Stimulated activated CD4-positive, alpha-beta T cell treated with anti-CD3 and anti-CD28 coated beads, Interleukin-4, amount 100 ng/mL, for 48 hours (primary cell): ENCODE measurements at regions not wholly inside any gene's neighbourhood (a gene's known extent, or its start where the extent isn't known, plus 50 kb on each side); places are given as distances from the start of the nearest gene placed in this dataset.

Experiments used
- DNase-seq, 2 donors: peaks; one replicate each; pipeline ENCODE4 v3.0.0-alpha.2; 2020; ENCODE audit warnings: low read depth in 2 of 2

DNA sequence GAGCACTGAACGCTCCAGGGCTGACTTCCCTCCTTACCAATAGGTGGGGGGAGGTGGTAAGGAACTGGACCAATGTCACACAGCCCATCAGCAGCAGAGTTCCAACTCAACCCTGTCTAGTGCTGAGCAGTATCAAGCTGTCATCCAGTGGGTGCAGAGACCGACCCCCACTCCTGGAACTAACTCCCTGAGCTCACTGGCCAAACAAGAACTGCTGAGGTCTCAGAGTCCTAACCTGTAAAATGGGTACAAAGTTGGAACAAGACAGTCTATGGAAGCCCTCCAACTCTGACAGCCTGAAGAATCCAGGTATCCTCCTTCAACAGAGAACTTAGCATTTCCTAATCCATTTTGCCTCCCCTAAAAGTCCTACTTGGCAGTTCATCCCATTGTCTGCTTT lies 91.1 kb upstream of the CLMN start:
- no peak for DNase-seq

DNA sequence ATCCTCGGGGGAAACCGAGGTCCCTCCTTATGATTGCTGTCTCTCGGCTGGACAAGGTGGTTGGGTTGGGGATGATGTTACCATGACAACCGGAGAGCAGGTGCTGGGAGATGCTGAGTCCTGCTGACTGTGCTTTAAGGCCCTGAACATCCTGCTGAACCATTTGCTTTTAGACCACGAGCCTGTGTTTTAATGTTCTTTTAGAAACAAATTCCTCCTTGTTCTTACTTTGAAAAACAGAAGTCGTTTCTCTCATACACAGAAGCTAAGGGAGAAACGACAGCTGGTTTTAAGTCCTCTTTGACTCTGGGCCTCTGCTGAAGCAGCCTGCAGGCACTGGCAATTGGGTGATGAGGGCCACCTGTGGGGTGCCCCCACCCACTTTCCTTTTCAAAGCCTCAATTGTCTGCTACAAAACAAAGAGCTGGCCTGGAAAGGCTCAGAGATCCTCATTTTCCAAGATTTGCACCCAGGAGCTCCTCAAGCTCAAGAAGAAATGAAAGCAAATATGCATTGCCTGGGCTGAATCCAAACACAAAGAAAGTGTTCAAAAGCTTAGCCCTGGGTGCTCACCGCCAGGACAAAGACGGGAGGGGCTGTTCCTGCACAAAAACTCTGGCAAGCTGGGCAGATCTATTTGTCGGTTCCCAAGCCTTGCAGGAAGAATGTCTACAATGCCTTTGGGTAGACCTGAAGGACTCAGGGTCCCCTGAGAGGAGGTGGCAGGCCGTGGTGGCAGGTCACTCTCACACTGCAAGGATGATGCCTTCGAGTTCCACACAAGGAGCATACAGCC lies 90.0 kb upstream of the CLMN start:
- no peak for DNase-seq

DNA sequence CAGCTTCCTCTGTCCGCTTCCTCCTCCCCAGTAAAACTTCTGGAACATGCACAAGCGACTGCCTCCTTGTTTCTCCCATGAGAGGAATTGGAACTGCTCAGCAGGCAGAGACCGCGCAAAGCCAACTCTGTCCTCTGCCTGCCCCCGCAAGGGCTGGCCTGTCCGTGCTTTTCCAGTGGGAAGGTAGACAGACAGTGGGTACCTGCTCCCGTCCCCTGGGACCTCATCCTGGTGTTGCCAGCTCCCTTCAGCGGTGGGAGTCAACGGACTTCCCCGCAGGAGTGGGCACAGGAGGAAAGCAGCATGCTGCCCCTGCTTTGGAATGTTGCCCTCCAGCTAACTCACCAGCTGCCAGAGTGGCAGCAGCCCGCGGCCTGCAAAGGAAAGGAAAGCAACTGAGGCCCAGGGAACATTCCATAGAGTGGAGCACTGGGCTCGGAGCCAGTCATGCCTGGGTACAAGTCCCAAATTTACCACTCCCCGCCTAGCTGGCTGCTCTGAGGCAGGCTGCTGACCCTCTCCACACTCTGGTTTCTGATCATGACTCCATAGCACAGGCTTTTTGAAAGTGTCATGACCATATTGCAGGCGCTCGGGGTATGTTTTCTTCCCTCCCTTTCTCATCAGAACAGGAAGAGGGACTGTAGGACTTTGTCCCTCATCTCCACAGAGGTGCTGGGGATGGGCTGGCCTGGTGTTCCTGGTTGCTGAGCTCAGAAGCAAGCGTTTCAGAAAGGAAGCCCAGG lies 89.2 kb upstream of the CLMN start:
- DNase-seq: no peak

DNA sequence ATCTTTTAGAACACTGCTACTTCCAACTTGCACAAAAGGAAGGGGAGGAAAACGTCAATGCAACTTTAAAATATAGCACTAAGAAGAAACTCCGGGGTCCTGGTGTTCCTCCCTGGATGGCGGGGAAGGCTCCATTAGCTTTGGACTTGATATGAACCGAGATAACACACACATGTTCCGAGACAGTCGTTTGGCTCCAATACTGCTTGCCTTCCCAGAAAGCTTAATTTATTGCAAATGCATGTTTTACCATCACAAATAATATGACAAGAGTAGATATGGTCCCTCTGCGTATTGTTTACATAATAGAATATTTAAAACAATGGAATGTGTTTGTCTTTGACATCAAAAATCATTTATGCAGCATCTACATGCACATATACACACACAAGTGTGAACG lies 87.6 kb upstream of the CLMN start:
- DNase-seq: no peak

DNA sequence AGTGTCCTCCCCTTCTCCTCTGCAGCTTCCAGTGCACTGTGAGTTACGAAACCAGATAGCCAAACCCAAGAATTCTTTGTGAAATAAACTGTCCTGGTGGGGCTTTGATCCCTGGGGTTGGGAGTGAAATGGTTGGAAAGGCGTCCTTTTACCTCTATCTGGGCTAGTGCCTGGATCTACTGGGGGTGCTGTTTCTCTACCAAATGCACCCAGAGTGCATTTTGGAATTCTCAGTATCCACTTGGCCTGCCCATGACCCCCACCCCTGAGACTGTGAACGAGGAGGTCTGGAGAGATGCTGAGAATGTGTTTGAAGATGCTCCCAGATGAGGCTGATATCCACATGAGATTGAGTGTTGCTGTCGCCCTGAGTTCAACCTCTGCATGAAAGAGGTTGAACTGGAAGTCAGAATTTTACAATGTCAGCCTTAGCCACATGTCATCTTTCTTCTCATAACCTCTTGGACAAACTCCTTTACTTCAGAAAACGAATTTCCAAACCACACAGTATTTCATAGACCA lies 87.1 kb upstream of the CLMN start:
- no peak for DNase-seq

DNA sequence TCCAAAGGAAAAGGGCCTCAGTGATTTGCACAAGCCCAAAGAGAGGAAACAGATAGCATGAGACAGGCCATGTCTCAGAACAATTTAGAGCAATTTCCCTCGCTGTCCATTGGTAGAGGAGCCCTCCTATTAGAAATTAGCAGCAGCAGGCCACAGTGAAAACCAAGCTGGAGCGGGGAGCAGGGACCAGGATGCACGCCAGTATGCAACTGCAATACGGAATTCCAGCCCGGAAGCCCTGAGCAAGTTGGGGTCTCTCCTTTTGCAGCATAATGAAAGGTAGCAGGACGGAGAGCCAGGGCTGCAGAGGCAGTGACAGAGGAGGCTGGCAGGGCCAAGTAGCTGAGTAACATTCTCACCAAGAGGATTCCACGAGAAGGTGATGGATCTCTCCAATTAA lies 84.9 kb upstream of the CLMN start:
- DNase-seq: no peak

DNA sequence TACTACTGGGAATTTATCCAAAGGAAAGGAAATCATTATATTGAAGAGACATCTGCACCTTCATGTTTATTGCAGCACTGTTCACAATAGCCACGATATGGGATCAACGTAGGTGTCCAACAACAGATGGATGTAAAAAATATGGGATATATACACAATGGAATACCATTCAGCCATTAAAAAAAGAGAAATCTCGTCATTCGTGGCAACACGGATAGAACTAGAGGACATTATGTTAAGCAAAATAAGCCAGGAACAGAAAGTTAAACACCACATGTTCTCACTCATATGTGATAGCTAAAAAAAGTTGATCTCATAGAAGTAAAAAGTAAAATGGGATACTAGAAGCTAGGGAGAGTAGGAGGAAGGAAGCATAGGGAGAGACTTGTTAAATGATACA lies 82.9 kb upstream of the CLMN start:
- DNase-seq: no peak

DNA sequence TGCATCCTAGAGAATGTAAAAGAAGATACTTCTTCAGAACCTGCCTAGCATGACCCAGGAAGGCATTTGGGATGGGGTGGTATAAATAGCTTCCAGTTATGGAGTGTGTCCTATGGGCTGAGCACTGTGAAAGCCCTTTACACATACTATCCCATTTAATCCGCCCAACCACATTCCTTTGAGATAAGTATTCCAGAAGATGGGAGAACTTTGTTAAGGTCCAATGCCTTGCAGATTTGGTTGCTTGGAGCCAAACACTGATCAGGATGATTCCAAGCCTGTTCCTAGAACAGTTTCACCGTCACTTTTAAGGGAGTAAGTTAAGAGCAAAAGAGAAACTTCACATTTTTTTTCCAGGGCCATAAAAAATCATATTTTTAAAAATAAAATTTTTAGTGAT lies 82.5 kb upstream of the CLMN start:
- no peak for DNase-seq

DNA sequence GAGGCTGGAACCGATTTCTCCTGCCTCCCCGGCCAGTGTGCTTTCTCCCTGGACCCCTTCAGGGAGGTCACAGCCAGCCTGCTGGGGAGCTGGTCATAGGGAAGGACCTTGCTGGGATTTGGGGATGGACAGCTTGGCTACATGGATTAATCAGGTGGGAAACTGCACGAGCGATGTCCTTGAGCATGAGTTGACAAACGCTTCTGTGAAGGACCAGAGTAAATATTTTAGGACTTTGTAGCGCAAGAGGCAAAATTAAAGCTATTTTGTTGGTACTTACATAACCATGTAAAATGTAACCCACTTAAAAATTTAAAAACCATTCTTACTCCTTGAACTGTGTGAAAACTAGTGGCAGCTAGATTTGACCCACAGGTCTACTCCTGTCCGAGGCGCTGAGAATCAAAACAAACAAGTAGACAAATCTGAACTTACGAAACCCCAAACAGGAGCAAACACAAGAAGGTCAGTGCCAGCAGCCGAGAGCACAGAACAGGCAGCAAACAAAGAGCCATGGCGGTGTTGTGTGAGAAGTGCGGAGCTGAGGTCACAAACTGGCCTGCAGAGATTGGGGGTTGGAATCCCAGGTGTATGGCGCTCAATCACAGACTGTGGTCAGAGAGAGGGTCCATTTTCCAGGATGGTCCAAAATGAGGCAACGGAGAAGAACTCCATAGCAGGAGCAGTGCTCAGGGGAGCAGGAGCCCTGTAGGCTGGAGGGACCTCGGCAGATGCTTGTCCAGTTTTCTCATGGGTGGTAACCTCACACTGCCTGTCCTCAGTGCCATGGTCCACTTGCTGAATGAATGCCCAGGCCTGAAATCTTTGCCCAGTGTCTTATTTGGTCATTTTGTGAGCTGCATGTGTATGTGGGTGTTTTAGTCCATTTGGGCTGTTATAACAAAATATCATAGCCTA lies 79.2 kb upstream of the CLMN start:
- no peak for DNase-seq

DNA sequence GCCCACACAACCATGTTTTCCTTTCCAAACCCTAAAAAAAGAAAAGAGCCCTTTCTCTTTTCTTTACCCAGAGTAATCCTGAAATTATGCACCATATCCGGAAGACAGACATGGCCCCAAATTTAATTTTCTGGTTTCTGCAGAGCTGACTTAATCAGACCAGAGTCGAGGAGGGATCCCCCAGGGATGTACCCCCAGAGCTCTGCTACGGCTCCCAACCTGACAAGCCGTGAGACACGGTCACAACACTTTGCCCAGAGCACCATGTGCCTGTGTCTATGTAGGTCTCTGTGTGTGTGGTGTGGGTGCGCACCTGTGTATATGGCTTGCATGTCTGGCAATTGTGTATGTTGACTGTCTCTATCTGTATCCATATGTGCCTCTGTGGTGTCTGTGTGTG lies 77.6 kb upstream of the CLMN start:
- no peak for DNase-seq

DNA sequence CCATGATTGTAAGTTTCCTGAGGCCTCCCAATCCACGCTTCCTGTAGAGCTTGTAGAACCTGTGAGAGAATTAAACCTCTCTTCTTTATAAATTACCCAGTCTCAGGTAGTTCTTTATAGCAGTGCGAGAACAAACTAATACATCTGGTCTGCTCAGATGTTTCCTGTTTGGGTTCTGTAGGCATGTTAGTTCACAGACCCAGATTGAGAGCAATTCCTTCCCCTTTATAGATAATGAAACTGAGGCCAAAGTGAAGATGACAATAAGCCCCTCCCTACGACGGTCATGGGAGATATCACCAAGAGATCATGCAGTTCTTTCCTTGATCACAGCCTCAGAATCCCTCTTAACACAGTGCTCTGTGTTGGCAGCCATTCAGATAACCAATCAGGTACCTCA lies 76.5 kb upstream of the CLMN start:
- no peak for DNase-seq

DNA sequence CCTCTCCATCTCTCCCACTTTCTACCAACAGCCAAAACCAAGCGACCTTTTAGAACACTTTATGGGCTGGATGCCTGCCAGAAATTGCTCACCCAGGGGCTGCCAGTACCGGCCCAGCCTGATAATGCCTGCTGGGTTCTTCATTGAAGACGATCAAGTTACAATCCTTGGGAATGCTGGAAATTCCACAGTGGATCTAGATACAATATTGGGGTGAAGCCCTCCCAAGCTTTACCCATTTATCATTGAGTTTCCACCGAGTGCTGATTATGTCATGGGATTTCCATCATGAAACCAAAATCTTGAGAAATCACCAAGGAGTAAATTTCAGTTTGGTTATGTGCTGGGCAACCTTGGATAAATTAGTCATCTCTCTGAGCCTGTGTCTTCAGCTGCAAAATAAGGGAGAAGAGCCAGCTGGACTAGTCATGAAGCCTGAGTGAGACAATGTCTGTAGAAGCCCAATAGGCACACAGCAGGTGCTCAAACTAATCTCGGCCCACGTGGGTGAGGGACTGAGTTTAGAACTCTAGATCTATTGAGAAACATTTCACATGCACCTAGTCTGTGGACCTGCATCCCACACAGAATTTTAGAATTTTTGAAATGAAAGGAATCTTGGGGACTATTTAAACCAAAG lies 75.5 kb upstream of the CLMN start:
- no peak for DNase-seq

DNA sequence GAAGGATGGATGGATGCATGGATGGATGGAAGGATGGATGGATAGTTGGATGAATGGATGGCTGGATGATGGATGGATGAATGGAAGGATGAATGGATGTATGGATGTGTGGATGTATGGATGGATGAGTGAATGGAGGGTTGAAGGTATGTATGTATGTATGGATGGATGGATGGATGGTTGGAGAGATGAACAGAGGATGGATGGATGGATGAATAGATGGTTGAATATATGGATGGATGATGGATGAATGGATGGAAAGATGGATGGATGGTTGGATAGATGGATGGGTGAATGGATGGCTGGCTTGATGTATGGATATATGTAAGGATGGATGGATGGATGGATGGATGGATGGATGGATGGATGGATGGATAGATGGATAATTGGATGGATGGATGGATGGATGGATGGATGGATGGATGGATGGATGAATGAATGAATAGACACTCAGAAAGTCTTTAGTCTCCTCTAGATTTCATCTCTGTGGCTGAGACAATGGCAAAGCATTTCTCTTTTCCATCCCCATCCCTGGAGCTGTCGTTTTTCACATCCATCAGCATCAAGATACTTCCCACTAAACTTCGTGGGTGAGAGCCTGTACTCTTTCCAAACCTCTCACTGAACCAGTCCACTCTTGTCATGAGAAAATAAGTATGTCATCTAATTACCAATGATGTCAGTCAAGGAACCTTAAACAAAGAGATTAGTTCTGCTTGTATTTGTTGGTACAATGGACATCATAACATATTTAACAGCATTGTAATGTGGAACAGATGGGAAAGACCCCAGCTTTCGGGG lies 74.8 kb upstream of the CLMN start:
- DNase-seq: no peak

DNA sequence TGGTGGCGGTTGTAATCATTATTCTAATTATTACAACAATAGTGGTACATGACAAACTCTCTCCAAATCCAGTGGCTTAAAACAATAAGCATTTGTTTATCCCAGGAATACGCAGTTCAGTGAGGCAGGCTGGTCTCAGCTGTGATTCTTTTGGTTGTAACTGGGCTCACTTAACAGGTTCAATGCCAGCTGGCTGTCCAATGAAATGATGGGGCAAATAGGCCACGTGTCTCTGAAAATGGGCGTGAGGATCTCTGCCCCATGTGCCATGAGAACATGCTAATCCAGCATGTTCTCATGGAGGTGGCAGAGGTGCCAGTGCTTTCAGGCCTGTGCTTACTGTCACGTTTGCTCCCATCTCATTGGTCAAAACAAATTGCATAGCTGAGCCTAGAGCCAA lies 73.1 kb upstream of the CLMN start:
- DNase-seq: no peak

DNA sequence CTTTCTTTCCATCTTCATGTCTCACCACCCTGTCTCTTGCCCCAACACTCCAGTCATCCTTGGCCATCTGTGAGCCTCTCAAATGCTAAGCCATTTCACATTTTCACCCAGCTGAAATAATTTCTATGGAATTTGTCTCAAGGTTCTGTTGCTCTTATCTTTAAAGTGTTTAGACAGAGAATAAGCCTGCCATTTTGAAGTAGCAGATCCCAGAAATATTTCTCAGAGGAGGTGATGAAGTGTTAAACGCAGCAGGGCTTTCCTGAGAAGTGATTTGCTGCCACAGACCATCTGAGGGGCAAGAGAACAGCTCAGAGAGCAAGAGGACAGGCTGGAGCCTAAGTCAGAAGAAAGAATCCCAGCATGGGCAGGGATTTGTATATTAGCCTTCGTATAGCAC lies 71.6 kb upstream of the CLMN start:
- DNase-seq: no peak

DNA sequence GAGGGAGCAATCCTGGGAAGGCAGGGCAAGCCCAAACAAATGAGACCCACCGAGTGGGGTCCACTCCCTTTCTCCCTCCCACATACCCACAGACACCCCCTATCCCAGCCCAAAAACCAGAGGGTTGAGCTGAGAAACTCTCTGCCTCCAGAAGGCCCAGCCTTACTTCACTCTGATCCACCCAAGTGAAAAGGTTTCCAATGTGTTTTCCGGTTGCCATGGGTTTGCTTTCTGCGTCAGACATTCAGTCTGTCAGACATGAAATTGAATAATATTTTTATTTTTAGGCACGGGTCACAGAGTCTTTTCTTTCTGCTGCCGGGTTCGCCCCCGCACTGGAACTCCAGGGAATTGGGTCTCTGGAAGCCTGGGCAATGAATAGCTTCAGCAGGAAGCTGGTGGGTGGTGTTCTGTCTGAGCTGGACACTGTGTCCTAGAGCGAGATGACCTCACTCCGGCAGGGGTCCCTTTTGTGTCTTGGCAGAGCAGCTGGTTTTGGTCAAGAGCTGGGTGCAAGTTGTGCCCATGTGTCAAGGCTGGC lies 69.8 kb upstream of the CLMN start:
- no peak for DNase-seq

DNA sequence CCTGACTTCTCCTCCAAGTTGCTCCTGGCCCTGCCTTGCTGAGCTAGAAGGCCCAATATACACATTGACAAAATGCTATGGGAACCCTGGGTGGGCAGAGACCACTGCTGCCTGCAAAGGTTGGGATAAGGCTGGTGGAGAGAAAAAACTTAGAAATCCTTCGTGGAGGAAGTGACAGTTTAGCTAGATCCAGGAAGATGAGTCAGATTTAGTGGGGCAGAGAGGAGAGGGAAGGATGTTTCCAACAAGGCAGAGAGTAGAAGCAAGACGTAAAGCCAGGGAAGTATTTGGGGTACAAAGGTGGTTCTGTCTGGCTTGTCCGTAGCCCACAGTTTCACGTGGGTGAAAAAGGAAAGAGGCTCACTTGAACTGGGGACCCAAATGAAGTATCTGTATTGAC lies 69.0 kb upstream of the CLMN start:
- DNase-seq: no peak

DNA sequence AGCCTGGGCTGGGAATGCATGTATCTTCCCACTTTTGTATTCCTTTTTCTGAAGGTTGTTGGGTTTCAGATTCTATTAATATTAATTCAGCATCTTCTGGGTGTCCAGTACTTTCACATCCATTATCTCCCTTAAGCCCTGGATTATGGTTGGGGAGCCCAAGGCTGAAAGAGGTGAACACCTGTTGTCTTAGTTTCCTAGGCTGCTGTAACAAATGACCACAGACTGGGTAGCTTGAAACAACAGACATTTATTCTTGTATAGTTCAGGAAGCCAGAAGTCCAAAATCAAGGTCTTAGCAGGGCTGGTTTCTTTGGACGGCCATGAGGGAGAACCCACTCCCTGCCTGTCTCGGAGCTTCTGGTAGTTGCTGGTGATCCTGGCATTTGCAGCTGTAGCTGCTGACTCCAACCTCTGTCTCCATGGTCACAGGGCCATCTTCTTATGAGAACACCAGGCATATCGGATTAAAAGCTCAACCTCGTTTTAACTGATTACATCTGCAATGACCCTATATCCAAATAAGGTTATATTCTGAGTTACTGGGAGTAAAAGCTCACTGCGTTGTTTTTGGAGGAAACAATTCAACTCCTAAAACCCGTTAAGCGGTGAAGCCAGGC lies 68.2 kb upstream of the CLMN start:
- no peak for DNase-seq

DNA sequence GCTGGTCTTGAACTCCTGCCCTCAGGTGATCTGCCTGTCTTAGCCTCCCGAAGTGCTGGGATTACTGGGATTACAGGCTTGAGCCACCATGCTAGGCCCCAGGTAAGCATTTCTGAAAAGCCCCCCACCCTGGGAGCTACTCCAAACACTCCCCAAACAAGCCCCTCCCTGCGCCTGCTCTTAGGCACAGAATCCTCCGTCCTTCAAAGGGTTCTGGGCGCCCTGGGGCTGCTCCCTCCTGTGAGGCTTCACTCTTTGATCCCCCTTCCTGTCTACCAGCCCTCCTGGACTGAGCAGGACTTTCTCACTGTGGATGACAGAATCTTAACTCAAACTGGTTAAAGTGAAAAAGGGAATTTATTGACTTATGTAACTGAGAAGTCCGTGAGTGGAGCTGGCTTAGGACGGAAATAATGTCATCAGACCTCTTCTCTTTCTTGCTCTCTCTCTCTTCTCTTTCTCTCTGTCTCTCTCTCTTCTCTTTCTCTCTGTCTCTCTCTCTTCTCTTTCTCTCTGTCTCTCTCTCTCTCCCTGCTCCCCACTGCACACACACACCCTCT lies 66.9 kb upstream of the CLMN start:
- DNase-seq: no peak

DNA sequence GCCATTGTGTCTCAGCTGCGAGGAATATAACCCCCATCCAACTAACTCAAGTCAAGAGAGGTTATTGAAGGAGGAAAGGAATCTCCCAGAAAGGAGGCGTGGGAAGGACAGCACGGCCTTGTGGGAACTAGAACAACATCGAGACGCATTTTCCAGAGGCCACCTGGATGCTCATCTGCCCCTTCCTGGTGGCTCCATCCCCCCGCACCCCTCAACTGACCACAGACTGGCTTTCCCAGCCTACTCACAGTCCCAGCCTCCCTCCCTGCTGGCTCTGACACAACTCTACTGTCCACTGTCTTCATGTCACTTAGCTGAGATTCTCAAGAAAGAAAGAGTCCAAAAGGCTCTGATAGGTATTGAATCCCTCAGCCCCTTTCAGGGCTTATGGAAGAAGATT lies 66.0 kb upstream of the CLMN start:
- DNase-seq: no peak
